OCI-LY1 (cell line): ENCODE measurements at regions not wholly inside any gene's neighbourhood (a gene's known extent, or its start where the extent isn't known, plus 50 kb on each side); places are given as distances from the start of the nearest gene placed in this dataset.

Experiments
- H2AFZ ChIP-seq: fragments of 200-600 bp; sonication (generic), shearing (Covaris generic); 2 replicates; pipeline ENCODE4 v1.6.0; 2014; ENCODE audit warnings: antibody characterized with exemption, mild to moderate bottlenecking, low read length
- H3F3A ChIP-seq: fragments of 200-600 bp; sonication (generic), shearing (Covaris generic); 2 replicates; pipeline ENCODE4 v1.6.0; 2014; ENCODE audit warnings: mild to moderate bottlenecking, antibody characterized with exemption, low read length, moderate library complexity; ENCODE audit not compliant: insufficient read depth
- H3K27ac ChIP-seq: fragments of 200-600 bp; sonication (generic); 2 replicates; pipeline ENCODE4 v1.5.1; 2014; ENCODE audit warnings: low read length, mixed run types, mild to moderate bottlenecking, low read depth; ENCODE audit not compliant: poor library complexity, severe bottlenecking
- H3K27me3 ChIP-seq: fragments of 200-600 bp; sonication (generic); 2 replicates; pipeline ENCODE4 v1.6.0; 2014; ENCODE audit warnings: antibody characterized with exemption, mild to moderate bottlenecking, low read length, moderate library complexity; ENCODE audit not compliant: insufficient read depth
- H3K36me3 ChIP-seq: fragments of 200-600 bp; sonication (generic); 2 replicates; pipeline ENCODE4 v1.6.1; 2014; ENCODE audit warnings: mild to moderate bottlenecking, antibody characterized with exemption, low read length, moderate library complexity, mixed read lengths; ENCODE audit not compliant: insufficient read depth
- H3K4me1 ChIP-seq: fragments of 200-600 bp; sonication (generic); 2 replicates; pipeline ENCODE4 v1.5.1; 2014; ENCODE audit warnings: mild to moderate bottlenecking, low read length, moderate library complexity; ENCODE audit not compliant: insufficient read depth, severe bottlenecking
- H3K4me2 ChIP-seq: fragments of 200-600 bp; sonication (generic), shearing (Covaris generic); 2 replicates; pipeline ENCODE4 v1.6.1; 2014; ENCODE audit warnings: low read length
- H3K4me3 ChIP-seq: fragments of 200-600 bp; sonication (generic); 2 replicates; pipeline ENCODE4 v1.5.1; 2014; ENCODE audit warnings: low read length, low read depth, mild to moderate bottlenecking, mixed read lengths; ENCODE audit not compliant: poor library complexity, severe bottlenecking
- H3K79me2 ChIP-seq: fragments of 200-600 bp; shearing (Covaris generic); 2 replicates; pipeline ENCODE4 v1.6.1; 2016; ENCODE audit warnings: mixed run types, low read length, mixed read lengths; ENCODE audit not compliant: insufficient read depth
- H3K9ac ChIP-seq: fragments of 200-600 bp; sonication (generic), shearing (Covaris generic); 2 replicates; pipeline ENCODE4 v1.6.1; 2014; ENCODE audit warnings: mild to moderate bottlenecking, low read length, mixed read lengths
- H3K9me2 ChIP-seq: fragments of 200-600 bp; sonication (generic), shearing (Covaris generic); 2 replicates; pipeline ENCODE4 v1.6.1; 2014; ENCODE audit warnings: low read depth, mild to moderate bottlenecking, low read length, mixed read lengths
- H3K9me3 ChIP-seq: fragments of 200-600 bp; shearing (Covaris generic); 2 replicates; pipeline ENCODE4 v1.6.1; 2014; ENCODE audit warnings: low read length, mixed read lengths
- H4K20me1 ChIP-seq: fragments of 200-600 bp; sonication (generic), shearing (Covaris generic); 2 replicates; pipeline ENCODE4 v1.6.0; 2016; ENCODE audit warnings: mild to moderate bottlenecking, low read length; ENCODE audit not compliant: insufficient read depth
- EZH2 ChIP-seq: fragments of 200-600 bp; sonication (generic), shearing (Covaris generic); IDR thresholded peaks from 2 replicates; pipeline ENCODE4 v1.8.0; 2017; ENCODE audit warnings: borderline replicate concordance, mixed run types, mild to moderate bottlenecking, antibody characterized with exemption, low read length, moderate library complexity, mixed read lengths
- TF ChIP-seq, protein P1 (sequence below): fragments of 200-600 bp; sonication (generic), shearing (Covaris generic); IDR thresholded peaks from 2 replicates; pipeline ENCODE4 v1.5.1; 2017; ENCODE audit warnings: mild to moderate bottlenecking, antibody characterized with exemption, low read length, moderate library complexity, mixed read lengths

DNA sequence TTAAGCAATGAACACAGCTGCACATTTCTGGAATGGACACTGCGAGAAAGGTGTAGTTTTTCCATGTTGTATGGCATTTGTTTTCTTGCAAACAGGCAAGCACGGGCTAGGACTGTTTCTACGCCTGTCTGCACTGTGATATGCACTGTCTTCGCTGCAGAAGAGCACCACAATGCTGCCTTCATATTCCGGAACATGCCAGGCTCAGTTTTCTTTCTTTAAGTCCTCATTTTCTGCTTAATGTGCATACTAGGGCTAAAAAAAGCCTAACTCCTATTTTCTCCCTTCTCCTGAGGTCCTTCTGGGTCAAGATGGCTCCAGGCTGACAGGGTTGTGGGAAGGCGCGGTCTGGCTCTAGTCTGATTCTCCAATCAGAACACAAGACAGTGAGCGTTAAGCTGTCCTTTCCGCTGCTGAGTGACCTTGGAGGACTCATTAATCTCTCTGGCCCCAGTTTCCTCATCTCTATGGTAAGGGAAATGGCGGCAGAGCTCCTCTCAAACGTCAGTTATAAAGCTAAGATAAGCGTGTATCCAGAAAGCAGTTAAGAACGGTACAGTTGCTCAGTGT lies 379.9 kb downstream of the C6orf118 start:
- Histone ChIP-seq H3K9ac (no peak overlapping the region), H3F3A (no peaks in the 10 kb centered on the region), H3K27ac (no peak overlapping the region), H3K4me2 (no peak overlapping the region), H3K27me3 (no peaks in the 10 kb centered on the region), H2AFZ (no peak overlapping the region), H3K36me3 (no peaks in the 10 kb centered on the region), H3K79me2 (no peaks in the 10 kb centered on the region), H3K4me1 (no peaks in the 10 kb centered on the region), H4K20me1 (no peaks in the 10 kb centered on the region), H3K4me3 (no peak overlapping the region), H3K9me2 (no peaks in the 10 kb centered on the region), H3K9me3 (no peaks in the 10 kb centered on the region)
- TF ChIP-seq EZH2 = no peak
- TF ChIP-seq, protein P1, sequence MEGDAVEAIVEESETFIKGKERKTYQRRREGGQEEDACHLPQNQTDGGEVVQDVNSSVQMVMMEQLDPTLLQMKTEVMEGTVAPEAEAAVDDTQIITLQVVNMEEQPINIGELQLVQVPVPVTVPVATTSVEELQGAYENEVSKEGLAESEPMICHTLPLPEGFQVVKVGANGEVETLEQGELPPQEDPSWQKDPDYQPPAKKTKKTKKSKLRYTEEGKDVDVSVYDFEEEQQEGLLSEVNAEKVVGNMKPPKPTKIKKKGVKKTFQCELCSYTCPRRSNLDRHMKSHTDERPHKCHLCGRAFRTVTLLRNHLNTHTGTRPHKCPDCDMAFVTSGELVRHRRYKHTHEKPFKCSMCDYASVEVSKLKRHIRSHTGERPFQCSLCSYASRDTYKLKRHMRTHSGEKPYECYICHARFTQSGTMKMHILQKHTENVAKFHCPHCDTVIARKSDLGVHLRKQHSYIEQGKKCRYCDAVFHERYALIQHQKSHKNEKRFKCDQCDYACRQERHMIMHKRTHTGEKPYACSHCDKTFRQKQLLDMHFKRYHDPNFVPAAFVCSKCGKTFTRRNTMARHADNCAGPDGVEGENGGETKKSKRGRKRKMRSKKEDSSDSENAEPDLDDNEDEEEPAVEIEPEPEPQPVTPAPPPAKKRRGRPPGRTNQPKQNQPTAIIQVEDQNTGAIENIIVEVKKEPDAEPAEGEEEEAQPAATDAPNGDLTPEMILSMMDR = no peak

- Histone ChIP-seq H3K4me3 (no peak overlapping the region), H3F3A (no peaks in the 10 kb centered on the region), H3K9ac (no peak overlapping the region), H3K9me2 (no peaks in the 10 kb centered on the region), H3K9me3 (no peaks in the 10 kb centered on the region), H3K79me2 (no peaks in the 10 kb centered on the region), H2AFZ (no peak overlapping the region), H3K4me1 (no peaks in the 10 kb centered on the region), H3K27ac (no peak overlapping the region), H3K36me3 (no peaks in the 10 kb centered on the region), H3K27me3 (no peaks in the 10 kb centered on the region), H3K4me2 (no peak overlapping the region), H4K20me1 (no peaks in the 10 kb centered on the region)
- TF ChIP-seq, protein P1 = no peak
- no peak for TF ChIP-seq EZH2
These were observed 380.5 kb downstream of the C6orf118 start for GRCh38 chr6:164928728-164929407.

DNA sequence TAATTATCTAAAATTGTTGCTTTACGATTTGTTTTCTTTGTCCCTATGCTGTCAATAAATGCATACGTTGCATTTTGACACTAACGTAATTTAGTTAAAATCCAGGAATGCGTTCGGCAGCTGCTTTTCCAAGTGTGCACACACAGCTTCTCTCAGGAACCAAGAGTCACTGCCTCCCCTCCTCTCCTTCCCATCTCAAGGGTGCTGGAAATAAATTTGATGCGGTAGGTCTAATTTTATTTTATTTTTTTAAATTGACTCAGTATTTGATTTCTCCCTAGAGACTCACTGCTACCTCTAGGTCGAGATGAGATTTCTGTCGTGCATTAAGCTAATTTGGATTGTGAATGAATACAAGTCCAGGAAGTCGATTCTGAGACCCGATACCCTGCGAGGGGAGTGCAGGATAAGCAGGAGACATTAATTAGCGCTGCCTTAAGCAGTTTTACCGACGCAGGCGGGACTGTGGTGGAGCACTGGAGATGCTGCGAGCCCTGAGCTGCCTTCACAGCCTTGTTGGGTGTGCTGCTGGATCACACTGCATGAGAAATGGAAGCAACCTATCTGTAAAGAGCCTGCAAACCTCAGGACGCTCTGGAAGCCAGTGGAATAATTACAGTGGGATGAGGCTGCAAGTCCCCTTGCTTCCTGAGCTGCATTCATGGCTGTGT lies 381.2 kb downstream of the C6orf118 start:
- H4K20me1 ChIP-seq = no peaks in the 10 kb centered on the region
- TF ChIP-seq, protein P1 = no peak
- no peak for TF ChIP-seq EZH2
- H3K4me2 ChIP-seq = no peak overlapping the region
- H3K4me3 ChIP-seq = no peak overlapping the region
- H3K9ac ChIP-seq = no peak overlapping the region
- no peaks in the 10 kb centered on the region for H3K9me3 ChIP-seq
- no peaks in the 10 kb centered on the region for H3F3A ChIP-seq
- H3K27me3 ChIP-seq = no peaks in the 10 kb centered on the region
- H3K9me2 ChIP-seq = no peaks in the 10 kb centered on the region
- H3K4me1 ChIP-seq = no peaks in the 10 kb centered on the region
- H3K36me3 ChIP-seq = no peaks in the 10 kb centered on the region
- H3K27ac ChIP-seq = no peak overlapping the region
- no peak overlapping the region for H2AFZ ChIP-seq
- H3K79me2 ChIP-seq = no peaks in the 10 kb centered on the region
